PC-9 (cell line): ENCODE measurements at regions not wholly inside any gene's neighbourhood (a gene's known extent, or its start where the extent isn't known, plus 50 kb on each side); places are given as distances from the start of the nearest gene placed in this dataset.

Source experiments
- BruUV-seq: library from RNA; stranded (reverse); fragments of 400-500 nt; replicated peaks from 2 replicates; lab custom pipeline; 2021; lab: Mats Ljungman, UMichigan
- CTCF ChIA-PET: fragments of 300-600 bp; sonication (Branson Sonifier 250); formaldehyde crosslinking; loops from one replicate; lab custom pipeline; 2022; ENCODE audit warnings: antibody characterized with exemption; lab: Charles Lee
- POLR2A ChIA-PET: fragments of 300-600 bp; sonication (Branson Sonifier 250); formaldehyde crosslinking; loops from one replicate; lab custom pipeline; 2022; ENCODE audit warnings: antibody characterized with exemption; ENCODE audit not compliant: unreplicated experiment; lab: Charles Lee
- DNase-seq, 2 experiments: peaks; one replicate each; pipeline versions ENCODE4 v3.0.0 to v3.0.0-alpha.2; 2015 to 2022; ENCODE audit warnings: mixed read lengths in 1 of 2
- H2AFZ ChIP-seq: fragments of 200-600 bp; sonication (generic); 2 replicates; pipeline ENCODE4 v1.8.1; 2017; ENCODE audit warnings: antibody characterized with exemption
- H3F3A ChIP-seq: fragments of 200-600 bp; sonication (generic); 2 replicates; pipeline ENCODE4 v1.8.1; 2017; ENCODE audit warnings: antibody characterized with exemption, mild to moderate bottlenecking, low read depth; ENCODE audit not compliant: insufficient read depth
- H3K27ac ChIP-seq: fragments of 200-600 bp; sonication (generic); 2 replicates; pipeline ENCODE4 v1.6.1; 2016; ENCODE audit warnings: mixed run types
- H3K27me3 ChIP-seq: fragments of 200-600 bp; sonication (generic); 2 replicates; pipeline ENCODE4 v1.6.1; 2016; ENCODE audit warnings: low read depth, mixed run types; ENCODE audit not compliant: insufficient read depth
- H3K36me3 ChIP-seq: fragments of 200-600 bp; sonication (generic); 2 replicates; pipeline ENCODE4 v1.6.1; 2016; ENCODE audit warnings: low read depth, mixed run types
- H3K4me1 ChIP-seq: fragments of 200-600 bp; sonication (generic); replicated peaks from 2 replicates; pipeline ENCODE4 v1.6.1; 2016; ENCODE audit warnings: mixed run types; ENCODE audit not compliant: insufficient read depth
- H3K4me2 ChIP-seq: fragments of 200-600 bp; sonication (generic); 2 replicates; pipeline ENCODE4 v1.6.1; 2017; ENCODE audit warnings: mixed run types
- H3K4me3 ChIP-seq: fragments of 200-600 bp; sonication (generic); 2 replicates; pipeline ENCODE4 v1.6.1; 2016; ENCODE audit warnings: mixed run types
- H3K79me2 ChIP-seq: fragments of 200-600 bp; sonication (generic); 2 replicates; pipeline ENCODE4 v1.6.1; 2017; ENCODE audit warnings: low read depth, mixed run types
- H3K9me2 ChIP-seq: fragments of 200-600 bp; sonication (generic); 2 replicates; pipeline ENCODE4 v1.8.1; 2017; ENCODE audit warnings: mild to moderate bottlenecking; ENCODE audit not compliant: insufficient read depth
- H3K9me3 ChIP-seq: fragments of 200-600 bp; sonication (generic); 2 replicates; pipeline ENCODE4 v1.8.1; 2016; ENCODE audit warnings: low read depth; ENCODE audit not compliant: insufficient read depth
- H4K20me1 ChIP-seq: fragments of 200-600 bp; sonication (generic); 2 replicates; pipeline ENCODE4 v1.8.1; 2017; ENCODE audit not compliant: insufficient read depth
- EZH2 ChIP-seq: fragments of 200-600 bp; sonication (generic); IDR thresholded peaks from 2 replicates; pipeline ENCODE4 v1.8.0; 2017; ENCODE audit warnings: antibody characterized with exemption, low read depth
- intact Hi-C: fragments of 100-400 bp; cut with micrococcal nuclease; formaldehyde crosslinking; loops from one replicate; pipeline ENCODE4 v1.10.0; 2022; ENCODE audit not compliant: unreplicated experiment
- TF ChIP-seq, protein P1 (sequence below): fragments of 200-600 bp; sonication (generic); conservative IDR thresholded peaks from 2 replicates; pipeline ENCODE4 v1.6.1; 2017; ENCODE audit warnings: mixed run types, antibody characterized with exemption, mild to moderate bottlenecking, moderate library complexity

DNA sequence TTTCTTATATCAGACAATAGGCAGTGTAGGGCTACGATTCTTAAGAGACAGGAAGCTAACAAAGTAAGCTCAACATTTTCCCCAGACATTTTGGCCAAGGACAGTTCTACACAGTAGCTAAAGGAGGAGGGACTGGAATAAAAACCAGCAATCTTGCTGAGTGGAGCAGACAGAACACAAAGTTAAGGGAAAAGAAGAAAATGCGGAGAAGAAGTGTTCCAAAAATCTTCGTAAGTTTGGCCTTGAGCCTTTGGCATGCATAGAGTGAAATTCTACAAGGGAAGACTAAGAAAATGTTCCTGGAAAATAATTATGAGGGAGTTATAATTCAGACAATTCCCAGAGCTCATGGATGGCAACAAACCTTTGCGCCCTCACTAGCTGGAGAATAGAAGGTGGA lies 748.0 kb upstream of the CTNND2 start:
- ChIA-PET POLR2A (no interaction called here), CTCF (no interaction called here)
- no TSS peak for BruUV-seq
- Histone ChIP-seq H3K4me1 (no peaks in the 10 kb centered on the region), H3K27me3 (no peaks in the 10 kb centered on the region), H3K4me3 (no peak overlapping the region), H4K20me1 (no peaks in the 10 kb centered on the region), H3K9me3 (no peaks in the 10 kb centered on the region; the same call in 1 of the 2 replicates), H3K36me3 (no peaks in the 10 kb centered on the region), H3K9me2 (no peaks in the 10 kb centered on the region), H3K79me2 (no peaks in the 10 kb centered on the region), H3K4me2 (no peak overlapping the region), H3F3A (no peaks in the 10 kb centered on the region), H3K27ac (no peak overlapping the region), H2AFZ (no peak overlapping the region)
- intact Hi-C loops = no loop called here
- no peak for DNase-seq
- no peak for TF ChIP-seq EZH2
- TF ChIP-seq, protein P1, sequence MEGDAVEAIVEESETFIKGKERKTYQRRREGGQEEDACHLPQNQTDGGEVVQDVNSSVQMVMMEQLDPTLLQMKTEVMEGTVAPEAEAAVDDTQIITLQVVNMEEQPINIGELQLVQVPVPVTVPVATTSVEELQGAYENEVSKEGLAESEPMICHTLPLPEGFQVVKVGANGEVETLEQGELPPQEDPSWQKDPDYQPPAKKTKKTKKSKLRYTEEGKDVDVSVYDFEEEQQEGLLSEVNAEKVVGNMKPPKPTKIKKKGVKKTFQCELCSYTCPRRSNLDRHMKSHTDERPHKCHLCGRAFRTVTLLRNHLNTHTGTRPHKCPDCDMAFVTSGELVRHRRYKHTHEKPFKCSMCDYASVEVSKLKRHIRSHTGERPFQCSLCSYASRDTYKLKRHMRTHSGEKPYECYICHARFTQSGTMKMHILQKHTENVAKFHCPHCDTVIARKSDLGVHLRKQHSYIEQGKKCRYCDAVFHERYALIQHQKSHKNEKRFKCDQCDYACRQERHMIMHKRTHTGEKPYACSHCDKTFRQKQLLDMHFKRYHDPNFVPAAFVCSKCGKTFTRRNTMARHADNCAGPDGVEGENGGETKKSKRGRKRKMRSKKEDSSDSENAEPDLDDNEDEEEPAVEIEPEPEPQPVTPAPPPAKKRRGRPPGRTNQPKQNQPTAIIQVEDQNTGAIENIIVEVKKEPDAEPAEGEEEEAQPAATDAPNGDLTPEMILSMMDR = no peak

- POLR2A ChIA-PET = no interaction called here
- no peaks in the 10 kb centered on the region for H3K36me3 ChIP-seq
- no TSS peak for BruUV-seq
Observed at GRCh38 chr5:12648558-12648957, 744.3 kb upstream of the CTNND2 start.

DNA sequence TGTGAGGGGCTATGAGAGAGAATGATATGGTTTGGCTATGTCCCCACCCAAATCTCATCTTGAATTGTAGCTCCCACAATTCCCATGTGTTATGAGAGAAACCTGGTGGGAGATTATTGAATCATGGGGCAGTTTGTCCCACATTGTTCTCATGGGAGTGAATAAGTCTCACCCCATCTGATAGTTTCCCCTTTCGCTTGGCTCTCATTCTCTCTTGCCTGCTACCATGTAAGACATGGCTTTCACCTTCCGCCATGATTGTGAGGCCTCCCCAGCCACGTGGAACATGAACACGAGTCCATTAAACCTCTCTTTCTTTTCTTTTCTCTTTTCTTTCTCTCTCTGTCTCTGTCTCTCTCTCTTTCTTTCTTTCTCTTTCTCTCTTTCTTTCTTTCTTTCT lies 743.4 kb upstream of the CTNND2 start:
- BruUV-seq = no TSS peak
- TF ChIP-seq EZH2 = no peak
- TF ChIP-seq, protein P1 = no peak
- POLR2A ChIA-PET = no interaction called here
- Histone ChIP-seq H3K9me3 (no peaks in the 10 kb centered on the region), H3K4me3 (no peak overlapping the region), H3K4me1 (no peaks in the 10 kb centered on the region), H3K4me2 (no peak overlapping the region), H3F3A (no peaks in the 10 kb centered on the region), H2AFZ (no peak overlapping the region), H3K36me3 (no peaks in the 10 kb centered on the region), H3K27me3 (no peaks in the 10 kb centered on the region), H3K9me2 (no peaks in the 10 kb centered on the region), H3K79me2 (no peaks in the 10 kb centered on the region), H3K27ac (no peak overlapping the region), H4K20me1 (no peaks in the 10 kb centered on the region)
- DNase-seq = no peak
- CTCF ChIA-PET = no interaction called here
- intact Hi-C loops = no loop called here

More at GRCh38 chr5:12648558-12648957, 744.3 kb upstream of the CTNND2 start:
- Histone ChIP-seq H3K27ac (no peak overlapping the region), H3K4me1 (no peaks in the 10 kb centered on the region), H3K9me3 (no peaks in the 10 kb centered on the region), H4K20me1 (no peaks in the 10 kb centered on the region), H3K27me3 (no peaks in the 10 kb centered on the region), H3K4me3 (no peak overlapping the region), H3K9me2 (no peaks in the 10 kb centered on the region), H3K4me2 (no peak overlapping the region), H3F3A (no peaks in the 10 kb centered on the region), H2AFZ (no peak overlapping the region), H3K79me2 (no peaks in the 10 kb centered on the region)
- CTCF ChIA-PET = no interaction called here
- intact Hi-C loops = no loop called here
- TF ChIP-seq EZH2 = no peak
- TF ChIP-seq, protein P1 = no peak
- no peak for DNase-seq
